Left lung (tissue), 4 donors: ENCODE measurements at regions not wholly inside any gene's neighbourhood (a gene's known extent, or its start where the extent isn't known, plus 50 kb on each side); places are given as distances from the start of the nearest gene placed in this dataset.
A peak's percentile ranks its signal among the peaks of the same experiment; 100 is the strongest.

ENCODE experiments used
- ATAC-seq: fragments of 200-7000 bp; cut with Tn5 transposase; one replicate; pipeline ENCODE4 v1.9.1; 2020; ENCODE audit warnings: moderate library complexity
- DNase-seq, 4 donors: peaks; one replicate each; pipeline ENCODE4 v3.0.0-alpha.2; 2013 to 2020
- H3K27ac ChIP-seq, 2 donors: fragments of 200-600 bp; sonication (generic) in 1 of 2; one replicate each; pipeline versions ENCODE4 v1.5.0 to v1.8.0; 2020 to 2021
- H3K27me3 ChIP-seq, 2 donors: fragments of 200-600 bp; sonication (generic) in 1 of 2; one replicate each; pipeline versions ENCODE4 v1.5.0 to v1.8.0; 2020 to 2021
- H3K36me3 ChIP-seq, 2 donors: fragments of 200-600 bp; sonication (generic) in 1 of 2; one replicate each; pipeline versions ENCODE4 v1.5.0 to v1.8.0; 2020 to 2021
- H3K4me1 ChIP-seq, 2 donors: fragments of 200-600 bp; one replicate each; pipeline ENCODE4 v1.8.0; 2021
- H3K4me3 ChIP-seq, 2 donors: fragments of 200-600 bp; sonication (generic) in 1 of 2; one replicate each; pipeline versions ENCODE4 v1.5.0 to v1.8.0; 2020 to 2021; ENCODE audit warnings: mild to moderate bottlenecking in 1 of 2
- H3K9me3 ChIP-seq, 2 donors: fragments of 200-600 bp; sonication (generic) in 1 of 2; one replicate each; pipeline versions ENCODE4 v1.5.0 to v1.8.0; 2020 to 2021
- intact Hi-C, 2 donors: fragments of 100-400 bp; cut with DNase I; formaldehyde crosslinking; loops; one replicate each; pipeline versions ENCODE4 v1.11.2 to v1.14.2; 2022
- TF ChIP-seq, protein P1 (sequence below), 2 donors: fragments of 200-600 bp; sonication (generic) in 1 of 2; IDR thresholded peaks; one replicate each; pipeline versions ENCODE4 v1.5.0 to v1.8.0; 2021; ENCODE audit warnings: antibody characterized with exemption in 2 of 2
- donor health status: DM: no; HTN: yes; CAD: no.
- donor health status: DM: no; HTN: no; CAD: no.

DNA sequence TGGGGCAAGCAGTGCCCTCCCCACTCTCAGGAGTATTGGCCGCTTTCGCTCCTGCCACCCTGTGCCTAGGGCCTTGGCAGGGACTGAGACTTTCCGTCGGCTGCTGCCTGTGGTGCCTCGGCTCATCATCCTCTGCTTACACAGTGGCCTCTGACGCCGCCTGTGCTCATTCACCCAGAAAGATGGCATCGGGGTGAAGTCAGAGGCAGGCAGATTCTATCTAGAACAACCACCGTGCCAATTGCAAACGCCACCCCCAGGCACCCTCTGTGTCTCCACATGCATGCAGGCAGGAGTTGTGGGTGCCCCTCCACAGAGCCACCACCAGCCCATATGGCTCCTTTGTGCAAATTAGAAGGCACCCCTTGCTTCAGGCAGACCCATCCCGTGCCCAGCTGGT is 154.2 kb upstream of the GSE1 start:
- no peak overlapping the region for H3K27ac ChIP-seq
- no peaks in the 10 kb centered on the region for H3K9me3 ChIP-seq
- no peaks in the 10 kb centered on the region for H3K36me3 ChIP-seq
- DNase-seq (peak in 1 of 4 donors; percentile 51), ATAC-seq (no peak)
- no peak overlapping the region for H3K4me3 ChIP-seq
- H3K4me1 ChIP-seq, result peaks cover 22 to 36% of the 10 kb centered on the region in 2 donors
- H3K27me3 ChIP-seq, result peaks cover 0 to 33% of the 10 kb centered on the region in 2 donors
- intact Hi-C loops, result no loop called here
- TF ChIP-seq, protein P1, sequence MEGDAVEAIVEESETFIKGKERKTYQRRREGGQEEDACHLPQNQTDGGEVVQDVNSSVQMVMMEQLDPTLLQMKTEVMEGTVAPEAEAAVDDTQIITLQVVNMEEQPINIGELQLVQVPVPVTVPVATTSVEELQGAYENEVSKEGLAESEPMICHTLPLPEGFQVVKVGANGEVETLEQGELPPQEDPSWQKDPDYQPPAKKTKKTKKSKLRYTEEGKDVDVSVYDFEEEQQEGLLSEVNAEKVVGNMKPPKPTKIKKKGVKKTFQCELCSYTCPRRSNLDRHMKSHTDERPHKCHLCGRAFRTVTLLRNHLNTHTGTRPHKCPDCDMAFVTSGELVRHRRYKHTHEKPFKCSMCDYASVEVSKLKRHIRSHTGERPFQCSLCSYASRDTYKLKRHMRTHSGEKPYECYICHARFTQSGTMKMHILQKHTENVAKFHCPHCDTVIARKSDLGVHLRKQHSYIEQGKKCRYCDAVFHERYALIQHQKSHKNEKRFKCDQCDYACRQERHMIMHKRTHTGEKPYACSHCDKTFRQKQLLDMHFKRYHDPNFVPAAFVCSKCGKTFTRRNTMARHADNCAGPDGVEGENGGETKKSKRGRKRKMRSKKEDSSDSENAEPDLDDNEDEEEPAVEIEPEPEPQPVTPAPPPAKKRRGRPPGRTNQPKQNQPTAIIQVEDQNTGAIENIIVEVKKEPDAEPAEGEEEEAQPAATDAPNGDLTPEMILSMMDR (IDR thresholded peaks at IDR 0.05), result no peak

DNA sequence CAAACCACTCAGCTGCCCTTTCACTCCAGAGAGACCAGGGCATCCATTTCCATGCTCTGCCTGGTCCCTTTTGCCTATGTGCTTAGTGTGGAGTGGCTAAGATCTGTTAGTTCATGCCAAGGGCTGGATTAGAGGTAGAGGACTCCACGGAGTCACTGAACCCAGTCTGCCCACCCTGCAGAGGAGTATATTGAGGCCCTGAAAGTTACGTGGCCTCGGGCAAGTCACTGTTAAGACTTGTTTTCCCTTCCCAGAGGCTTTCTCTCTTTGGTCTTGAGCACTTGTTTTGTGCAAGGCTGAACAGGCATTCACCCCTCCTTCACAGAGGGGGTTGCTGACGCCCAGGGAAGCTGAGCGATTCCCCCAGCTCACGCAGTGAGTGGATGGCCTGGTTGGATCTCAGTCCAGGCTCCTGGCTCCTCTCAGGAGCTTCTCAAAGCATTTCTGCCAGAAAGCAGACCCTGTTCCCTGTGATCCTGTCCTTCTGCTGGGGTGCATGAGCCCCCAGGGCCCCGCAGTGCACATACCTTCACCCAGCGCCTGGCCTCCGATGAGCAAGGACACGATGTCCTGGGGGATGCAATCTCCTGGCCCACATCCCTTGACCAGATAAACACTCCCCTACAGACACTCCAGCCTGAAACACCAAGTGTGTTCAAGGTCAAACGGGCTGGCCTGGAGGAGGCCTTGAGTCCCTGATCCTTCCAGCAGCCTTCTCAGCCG is 153.4 kb upstream of the GSE1 start:
- TF ChIP-seq, protein P1 (IDR thresholded peaks at IDR 0.05), result no peak
- Histone ChIP-seq H3K27ac (no peak overlapping the region), H3K4me3 (no peak overlapping the region), H3K36me3 (no peaks in the 10 kb centered on the region), H3K4me1 (peaks cover 22 to 36% of the 10 kb centered on the region in 2 donors), H3K9me3 (no peaks in the 10 kb centered on the region), H3K27me3 (peaks cover 0 to 40% of the 10 kb centered on the region in 2 donors)
- no peak for ATAC-seq
- DNase-seq, result no peak
- intact Hi-C loops, result no loop called here

- Histone ChIP-seq H3K4me1 (peaks cover 22 to 36% of the 10 kb centered on the region in 2 donors), H3K27ac (no peak overlapping the region), H3K27me3 (peaks cover 0 to 44% of the 10 kb centered on the region in 2 donors), H3K36me3 (no peaks in the 10 kb centered on the region), H3K4me3 (no peak overlapping the region), H3K9me3 (no peaks in the 10 kb centered on the region)
- no peak for ATAC-seq
- DNase-seq, result peak in 1 of 4 donors; percentile 61
- TF ChIP-seq, protein P1 (IDR thresholded peaks at IDR 0.05), result no peak
- intact Hi-C loops, result no loop called here
Measured at GRCh38 chr16:85460252-85461021, 152.7 kb upstream of the GSE1 start.

GRCh38 chr16:85461022-85461813 is 151.9 kb upstream of the GSE1 start:
- peak in 2 of 4 donors; percentile 55 to 71 for DNase-seq
- peak; percentile 62 for ATAC-seq
- H3K9me3 ChIP-seq, result no peaks in the 10 kb centered on the region
- intact Hi-C loops, result no loop called here
- H3K4me3 ChIP-seq, result no peak overlapping the region
- no peak overlapping the region for H3K27ac ChIP-seq
- H3K36me3 ChIP-seq, result no peaks in the 10 kb centered on the region
- peaks cover 0 to 44% of the 10 kb centered on the region in 2 donors for H3K27me3 ChIP-seq
- H3K4me1 ChIP-seq, result peaks cover 22 to 36% of the 10 kb centered on the region in 2 donors
- TF ChIP-seq, protein P1 (IDR thresholded peaks at IDR 0.05), result no peak
